ES-I3 (cell line): ENCODE measurements at regions not wholly inside any gene's neighbourhood (a gene's known extent, or its start where the extent isn't known, plus 50 kb on each side); places are given as distances from the start of the nearest gene placed in this dataset.
"Not testable (repeated sequence)": the region's sequence is repeated elsewhere in the genome, so short reads cannot be mapped to it uniquely, and the experiment has no call there.

Experiments
- H3K36me3 ChIP-seq: 2 replicates; pipeline ENCODE4 v1.6.1; 2013; ENCODE audit warnings: mild to moderate bottlenecking, low read length, control low read depth, moderate library complexity; ENCODE audit not compliant: insufficient read depth
- H3K4me1 ChIP-seq: 2 replicates; pipeline ENCODE4 v1.6.1; 2013; ENCODE audit warnings: mild to moderate bottlenecking, control low read depth, low read length; ENCODE audit not compliant: insufficient read depth
- H3K9ac ChIP-seq: 2 replicates; pipeline ENCODE4 v1.6.1; 2013; ENCODE audit warnings: low read depth, mild to moderate bottlenecking, low read length, moderate library complexity
- H3K9me3 ChIP-seq: 2 replicates; pipeline ENCODE4 v1.6.1; 2013; ENCODE audit warnings: mild to moderate bottlenecking, low read length, moderate library complexity; ENCODE audit not compliant: control insufficient read depth, insufficient read depth

- not testable (repeated sequence) for H3K36me3 ChIP-seq, H3K9ac ChIP-seq, H3K4me1 ChIP-seq, H3K9me3 ChIP-seq
Measured at GRCh38 chr4:153106736-153107135, 97.5 kb upstream of the TRIM2 start.

- no peaks in the 10 kb centered on the region for H3K4me1 ChIP-seq
- H3K36me3 ChIP-seq = no peaks in the 10 kb centered on the region
- H3K9ac ChIP-seq = no peak overlapping the region
- H3K9me3 ChIP-seq = no peaks in the 10 kb centered on the region
Measured at GRCh38 chr4:153107246-153107645, 97.0 kb upstream of the TRIM2 start.

GRCh38 chr4:153109296-153109849, 94.9 kb upstream of the TRIM2 start:
- no peaks in the 10 kb centered on the region for H3K36me3 ChIP-seq
- no peak overlapping the region for H3K9ac ChIP-seq
- no peaks in the 10 kb centered on the region for H3K4me1 ChIP-seq
- no peaks in the 10 kb centered on the region for H3K9me3 ChIP-seq

GRCh38 chr4:153110739-153111138, 93.5 kb upstream of the TRIM2 start:
- H3K9ac ChIP-seq = no peak overlapping the region
- H3K36me3 ChIP-seq = no peaks in the 10 kb centered on the region
- H3K4me1 ChIP-seq = peaks cover 2% of the 10 kb centered on the region
- H3K9me3 ChIP-seq = no peaks in the 10 kb centered on the region

- H3K36me3 ChIP-seq = no peaks in the 10 kb centered on the region
Measured at GRCh38 chr4:153111426-153112040, 92.7 kb upstream of the TRIM2 start.

GRCh38 chr4:153112041-153112441, 92.2 kb upstream of the TRIM2 start:
- no peaks in the 10 kb centered on the region for H3K36me3 ChIP-seq
- H3K9me3 ChIP-seq = no peaks in the 10 kb centered on the region
- no peak overlapping the region for H3K9ac ChIP-seq
- H3K4me1 ChIP-seq = peaks cover 5% of the 10 kb centered on the region

More at GRCh38 chr4:153111426-153112040, 92.7 kb upstream of the TRIM2 start:
- H3K9me3 ChIP-seq = no peaks in the 10 kb centered on the region
- H3K9ac ChIP-seq = no peak overlapping the region
- peaks cover 5% of the 10 kb centered on the region for H3K4me1 ChIP-seq

- H3K9ac ChIP-seq = no peak overlapping the region
- peaks cover 5% of the 10 kb centered on the region for H3K4me1 ChIP-seq
- no peaks in the 10 kb centered on the region for H3K36me3 ChIP-seq
- H3K9me3 ChIP-seq = no peaks in the 10 kb centered on the region
Measured at GRCh38 chr4:153113061-153113837, 91.0 kb upstream of the TRIM2 start.

- H3K9me3 ChIP-seq = no peaks in the 10 kb centered on the region
- H3K36me3 ChIP-seq = no peaks in the 10 kb centered on the region
- no peak overlapping the region for H3K9ac ChIP-seq
- H3K4me1 ChIP-seq = peaks cover 5% of the 10 kb centered on the region
Measured at GRCh38 chr4:153113838-153114105, 90.5 kb upstream of the TRIM2 start.

GRCh38 chr4:153114771-153115321, 89.4 kb upstream of the TRIM2 start:
- Histone ChIP-seq H3K9ac (no peak overlapping the region), H3K4me1 (peaks cover 5% of the 10 kb centered on the region), H3K36me3 (no peaks in the 10 kb centered on the region), H3K9me3 (no peaks in the 10 kb centered on the region)

- Histone ChIP-seq H3K9ac (no peak overlapping the region), H3K36me3 (no peaks in the 10 kb centered on the region), H3K4me1 (peaks cover 5% of the 10 kb centered on the region), H3K9me3 (no peaks in the 10 kb centered on the region)
Measured at GRCh38 chr4:153115322-153116290, 88.6 kb upstream of the TRIM2 start.

- Histone ChIP-seq H3K9me3 (no peaks in the 10 kb centered on the region), H3K4me1 (peaks cover 5% of the 10 kb centered on the region), H3K9ac (no peak overlapping the region), H3K36me3 (no peaks in the 10 kb centered on the region)
Measured at GRCh38 chr4:153116291-153116680, 88.0 kb upstream of the TRIM2 start.

GRCh38 chr4:153116801-153117200, 87.4 kb upstream of the TRIM2 start:
- Histone ChIP-seq H3K36me3 (no peaks in the 10 kb centered on the region), H3K9ac (no peak overlapping the region), H3K4me1 (peaks cover 5% of the 10 kb centered on the region), H3K9me3 (no peaks in the 10 kb centered on the region)

- Histone ChIP-seq H3K9ac (no peak overlapping the region), H3K9me3 (no peaks in the 10 kb centered on the region), H3K4me1 (peaks cover 5% of the 10 kb centered on the region), H3K36me3 (no peaks in the 10 kb centered on the region)
Measured at GRCh38 chr4:153117554-153117953, 86.7 kb upstream of the TRIM2 start.

- Histone ChIP-seq H3K9me3 (no peaks in the 10 kb centered on the region), H3K4me1 (peaks cover 5% of the 10 kb centered on the region), H3K36me3 (no peaks in the 10 kb centered on the region), H3K9ac (no peak overlapping the region)
Measured at GRCh38 chr4:153119626-153120025, 84.6 kb upstream of the TRIM2 start.
